ENCODE measurements at regions not wholly inside any gene's neighbourhood (a gene's known extent, or its start where the extent isn't known, plus 50 kb on each side); places are given as distances from the start of the nearest gene placed in this dataset.

DNA sequence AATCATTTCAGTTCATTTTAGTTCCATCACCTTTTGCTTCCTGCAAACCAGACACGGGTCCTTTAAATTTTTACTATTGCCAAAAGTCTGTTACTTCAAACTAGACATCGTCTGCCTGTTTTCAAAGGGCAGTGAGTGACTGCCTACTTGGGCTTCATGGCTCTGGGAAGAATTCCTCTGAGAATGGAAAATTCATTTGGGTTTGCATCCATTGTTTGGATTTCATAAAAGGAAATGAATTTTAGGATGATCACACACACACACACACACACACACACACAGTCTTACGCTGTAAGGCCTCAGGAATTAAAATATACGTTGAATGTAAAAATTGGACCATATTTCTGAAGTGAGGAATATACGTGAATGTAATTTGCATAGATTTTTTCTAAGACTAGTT is 1584.3 kb upstream of the ACVR2A start:
- no peak for DNase-seq
- Histone ChIP-seq H3K36me3 (replicated peaks; ENCODE audit: control insufficient read depth, insufficient read depth, low read length) (no peaks in the 10 kb centered on the region), H3K27me3 (ENCODE audit: control insufficient read depth, insufficient read depth, low read length) (no peaks in the 10 kb centered on the region), H3K4me3 (ENCODE audit: insufficient read depth, low read depth, low read length) (no peak overlapping the region)

DNA sequence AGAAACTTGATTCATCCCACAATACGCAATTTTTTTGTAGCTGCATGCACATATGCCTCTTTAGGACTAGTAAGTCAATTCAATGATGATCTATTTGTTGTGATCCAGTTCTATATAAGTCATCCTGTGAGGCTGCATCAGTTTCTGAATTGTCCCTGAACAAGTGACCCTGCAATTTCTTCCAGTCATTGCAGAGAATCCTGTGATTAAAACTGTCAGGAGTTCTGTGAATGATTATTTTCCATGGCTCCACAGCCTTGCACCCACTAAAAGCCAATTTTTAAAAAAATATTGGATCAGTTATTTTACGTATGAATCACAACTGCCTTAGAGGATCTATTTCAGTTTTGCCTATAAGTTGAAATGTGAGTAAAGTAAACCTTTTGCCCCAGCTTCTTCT is 1585.0 kb upstream of the ACVR2A start:
- H3K4me3 ChIP-seq (ENCODE audit: insufficient read depth, low read depth, low read length), result no peak overlapping the region
- no peaks in the 10 kb centered on the region for H3K36me3 ChIP-seq (replicated peaks; ENCODE audit: control insufficient read depth, insufficient read depth, low read length)
- H3K27me3 ChIP-seq (ENCODE audit: control insufficient read depth, insufficient read depth, low read length), result no peaks in the 10 kb centered on the region
- DNase-seq, result no peak

DNA sequence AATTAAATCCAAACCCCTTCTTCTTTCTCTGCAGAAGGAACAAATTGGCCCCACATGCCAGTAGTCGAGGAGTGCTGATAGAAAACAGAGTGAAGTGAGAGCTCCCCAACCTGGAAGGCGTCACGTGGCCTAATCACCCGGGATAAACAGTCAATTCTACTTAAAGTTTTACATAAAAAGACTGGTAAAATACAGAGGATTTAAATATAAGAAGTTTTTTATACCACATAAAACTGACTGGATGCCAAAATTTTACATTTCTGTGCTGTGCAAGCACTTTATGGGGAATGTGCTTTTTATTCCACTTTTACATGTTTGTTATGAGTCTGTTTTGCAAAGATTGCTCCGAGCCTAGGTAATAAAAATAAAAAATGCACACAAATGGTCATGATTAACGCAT is 1586.8 kb upstream of the ACVR2A start:
- Histone ChIP-seq H3K4me3 (ENCODE audit: insufficient read depth, low read depth, low read length) (no peak overlapping the region), H3K36me3 (replicated peaks; ENCODE audit: control insufficient read depth, insufficient read depth, low read length) (no peaks in the 10 kb centered on the region), H3K27me3 (ENCODE audit: control insufficient read depth, insufficient read depth, low read length) (no peaks in the 10 kb centered on the region)
- no peak for DNase-seq

DNA sequence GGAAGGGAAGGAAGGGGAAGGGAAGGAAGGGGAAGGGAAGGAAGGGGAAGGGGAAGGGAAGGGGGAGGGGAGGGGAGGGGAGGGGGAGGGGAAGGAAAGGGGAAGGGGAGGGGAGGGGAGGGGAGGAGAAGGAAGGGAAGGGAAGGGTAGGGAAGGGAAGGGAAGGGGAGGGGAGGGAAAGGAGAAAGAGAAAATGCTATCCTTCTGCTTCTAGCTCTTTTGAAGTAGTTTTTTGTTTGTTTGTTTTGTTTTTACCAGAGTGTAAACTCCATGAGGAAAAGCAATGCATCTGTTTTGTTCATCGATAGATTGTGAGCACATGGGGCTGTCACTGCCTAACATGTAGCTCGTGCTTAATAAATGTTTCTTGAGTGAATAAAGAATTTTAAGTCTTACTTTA is 1592.7 kb upstream of the ACVR2A start:
- Histone ChIP-seq H3K4me3 (ENCODE audit: insufficient read depth, low read depth, low read length) (no peak overlapping the region), H3K27me3 (ENCODE audit: control insufficient read depth, insufficient read depth, low read length) (no peaks in the 10 kb centered on the region), H3K36me3 (replicated peaks; ENCODE audit: control insufficient read depth, insufficient read depth, low read length) (no peaks in the 10 kb centered on the region)
- DNase-seq, result no peak

DNA sequence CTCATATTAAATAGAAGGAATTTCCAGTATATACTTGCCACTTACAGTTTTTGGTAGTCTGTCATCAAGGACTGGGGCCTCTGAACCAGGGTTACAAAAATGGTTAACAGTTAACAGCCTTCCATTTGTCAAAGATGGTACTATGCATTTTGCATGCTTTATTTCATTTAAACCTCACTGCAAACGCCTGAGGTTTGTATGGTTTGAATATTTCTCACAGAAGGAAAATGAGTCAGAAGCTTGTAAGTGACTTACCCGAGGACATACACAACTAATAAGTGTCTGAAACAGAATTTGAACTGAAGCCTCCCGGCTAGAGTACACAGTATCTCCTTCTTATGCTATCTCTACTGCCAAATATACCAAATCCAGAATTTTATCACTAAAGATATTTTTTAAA is 1593.5 kb upstream of the ACVR2A start:
- H3K4me3 ChIP-seq (ENCODE audit: insufficient read depth, low read depth, low read length), result no peak overlapping the region
- no peaks in the 10 kb centered on the region for H3K27me3 ChIP-seq (ENCODE audit: control insufficient read depth, insufficient read depth, low read length)
- no peaks in the 10 kb centered on the region for H3K36me3 ChIP-seq (replicated peaks; ENCODE audit: control insufficient read depth, insufficient read depth, low read length)
- no peak for DNase-seq

DNA sequence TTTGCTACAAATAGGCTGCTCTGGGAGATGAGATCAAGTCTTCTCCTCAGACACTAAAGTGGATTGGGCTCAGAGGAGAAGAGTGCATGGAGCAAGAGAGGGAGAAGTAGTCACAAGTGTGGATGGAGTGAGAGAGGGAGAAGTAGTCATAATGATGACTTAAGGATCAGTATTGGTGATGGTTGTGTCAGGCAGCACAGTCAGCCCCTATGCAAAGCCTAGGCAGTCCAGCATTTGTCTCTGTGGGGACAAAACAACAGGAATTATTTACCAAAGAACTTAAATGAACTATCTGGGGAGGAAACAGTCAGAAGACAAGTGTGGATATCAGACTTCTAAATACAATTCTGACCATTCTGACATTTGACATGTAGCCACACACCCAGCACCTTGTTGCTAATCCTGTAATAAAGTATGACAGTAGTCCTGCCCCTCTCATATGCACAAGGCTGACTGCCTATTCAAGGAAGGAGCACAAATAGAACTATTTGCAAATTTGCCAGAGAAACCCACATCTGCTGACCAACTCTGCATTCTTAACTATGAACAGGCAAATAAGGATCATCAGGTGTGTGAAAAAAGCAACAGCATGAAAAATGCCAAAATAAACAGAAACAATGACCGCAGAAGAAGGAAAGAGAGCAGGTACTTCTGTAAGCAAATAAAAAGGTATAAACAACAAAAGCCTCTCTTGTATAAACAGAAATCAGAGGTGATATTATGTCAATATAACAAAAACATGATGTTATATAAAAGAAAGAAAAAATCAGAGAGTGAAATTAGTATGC is 1597.9 kb upstream of the ACVR2A start:
- DNase-seq, result no peak
- Histone ChIP-seq H3K4me3 (ENCODE audit: insufficient read depth, low read depth, low read length) (no peak overlapping the region), H3K27me3 (ENCODE audit: control insufficient read depth, insufficient read depth, low read length) (no peaks in the 10 kb centered on the region), H3K36me3 (replicated peaks; ENCODE audit: control insufficient read depth, insufficient read depth, low read length) (no peaks in the 10 kb centered on the region)

DNA sequence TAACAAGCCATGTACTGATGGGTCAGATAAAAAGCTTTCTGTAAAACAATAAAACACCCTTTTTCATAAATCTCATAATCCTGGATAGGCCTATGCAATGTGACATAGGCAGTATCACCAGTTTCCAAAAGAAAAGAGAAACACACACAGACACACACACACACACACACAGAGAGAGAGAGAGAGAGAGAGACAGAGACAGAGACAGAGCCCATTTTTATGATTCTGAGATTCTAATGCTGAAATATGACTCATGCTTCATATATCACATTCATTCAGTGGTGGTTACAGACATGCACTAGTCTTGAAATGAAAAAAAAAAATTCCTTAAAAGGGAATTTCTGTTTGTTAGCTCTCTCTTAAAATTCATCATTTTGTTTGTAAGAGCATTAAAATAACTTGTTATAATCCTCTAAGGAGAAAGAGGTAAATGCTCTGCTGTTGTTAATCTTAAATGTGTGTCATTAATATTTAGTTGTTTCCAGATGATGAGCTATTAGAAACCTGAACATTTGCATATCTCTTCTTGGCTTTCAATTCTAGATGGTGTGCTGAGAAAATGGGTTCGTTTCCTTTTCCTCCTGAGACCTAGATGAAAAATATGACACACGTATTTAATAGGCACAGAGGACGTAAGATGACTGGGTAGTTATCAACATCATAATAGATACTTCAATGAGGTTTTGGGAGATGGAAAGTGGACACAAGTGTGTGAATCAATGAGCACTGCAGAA is 1598.7 kb upstream of the ACVR2A start:
- no peaks in the 10 kb centered on the region for H3K36me3 ChIP-seq (replicated peaks; ENCODE audit: control insufficient read depth, insufficient read depth, low read length)
- H3K4me3 ChIP-seq (ENCODE audit: insufficient read depth, low read depth, low read length), result no peak overlapping the region
- DNase-seq, result no peak
- H3K27me3 ChIP-seq (ENCODE audit: control insufficient read depth, insufficient read depth, low read length), result no peaks in the 10 kb centered on the region

DNA sequence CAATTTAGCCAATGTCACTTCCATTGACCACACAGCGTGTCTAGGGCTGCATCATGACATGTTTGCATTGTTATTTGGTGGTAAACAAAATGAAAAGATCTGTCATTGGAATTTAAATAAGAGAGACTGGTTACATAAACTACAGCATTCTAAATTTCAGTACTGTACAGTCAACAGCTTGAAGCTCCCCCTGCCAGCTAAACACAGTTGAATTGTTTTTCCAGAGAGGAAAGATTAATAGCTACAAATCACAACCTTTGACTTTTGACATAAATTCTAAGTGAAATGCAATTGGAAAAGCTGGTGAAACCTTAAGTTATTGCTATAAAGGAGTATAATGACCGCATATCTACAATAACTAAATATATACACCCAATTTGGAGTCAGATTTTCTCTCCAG is 1600.0 kb upstream of the ACVR2A start:
- Histone ChIP-seq H3K27me3 (ENCODE audit: control insufficient read depth, insufficient read depth, low read length) (no peaks in the 10 kb centered on the region), H3K36me3 (replicated peaks; ENCODE audit: control insufficient read depth, insufficient read depth, low read length) (no peaks in the 10 kb centered on the region), H3K4me3 (ENCODE audit: insufficient read depth, low read depth, low read length) (no peak overlapping the region)
- DNase-seq, result no peak

DNA sequence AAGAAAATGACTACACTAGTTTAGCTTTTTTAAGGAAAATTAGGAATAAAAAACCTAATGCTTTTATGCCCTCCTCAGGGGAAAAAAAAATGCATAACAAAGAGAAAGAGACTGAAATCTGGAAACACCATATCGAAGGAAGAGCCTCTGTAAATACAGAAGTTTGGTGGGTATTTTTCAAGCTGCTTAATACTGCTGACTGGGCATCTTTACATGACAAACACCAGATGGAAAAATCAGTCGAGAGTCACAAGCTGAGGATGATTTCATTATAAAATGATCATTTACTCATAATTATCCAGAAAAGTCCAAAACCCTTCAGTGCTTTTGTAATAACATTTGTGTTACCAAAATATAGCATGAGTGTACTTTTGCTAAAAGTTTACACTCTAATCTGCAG is 1600.7 kb upstream of the ACVR2A start:
- no peak for DNase-seq
- Histone ChIP-seq H3K27me3 (ENCODE audit: control insufficient read depth, insufficient read depth, low read length) (no peaks in the 10 kb centered on the region), H3K36me3 (replicated peaks; ENCODE audit: control insufficient read depth, insufficient read depth, low read length) (no peaks in the 10 kb centered on the region), H3K4me3 (ENCODE audit: insufficient read depth, low read depth, low read length) (no peak overlapping the region)

DNA sequence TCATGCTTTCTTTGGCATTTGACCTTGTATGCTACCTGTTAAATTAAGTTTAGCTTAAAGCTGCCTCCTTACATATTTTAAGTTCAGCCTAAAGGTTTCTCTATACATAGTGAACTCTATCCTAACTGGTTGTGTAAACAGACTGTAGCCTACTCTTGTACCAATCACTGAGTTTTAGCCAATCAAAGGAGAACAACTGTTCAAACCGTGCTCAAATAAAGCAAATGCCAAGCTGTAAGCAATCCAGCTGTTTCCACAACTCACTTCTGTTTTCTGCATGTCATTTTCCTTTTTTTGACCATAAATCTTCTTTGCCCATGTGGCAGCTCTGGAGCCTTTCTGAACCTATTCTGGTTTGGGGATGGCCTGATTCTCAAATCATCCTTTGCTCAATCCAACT is 1603.8 kb upstream of the ACVR2A start:
- DNase-seq, result no peak
- Histone ChIP-seq H3K36me3 (replicated peaks; ENCODE audit: control insufficient read depth, insufficient read depth, low read length) (no peaks in the 10 kb centered on the region), H3K4me3 (ENCODE audit: insufficient read depth, low read depth, low read length) (no peak overlapping the region), H3K27me3 (ENCODE audit: control insufficient read depth, insufficient read depth, low read length) (no peaks in the 10 kb centered on the region)

DNA sequence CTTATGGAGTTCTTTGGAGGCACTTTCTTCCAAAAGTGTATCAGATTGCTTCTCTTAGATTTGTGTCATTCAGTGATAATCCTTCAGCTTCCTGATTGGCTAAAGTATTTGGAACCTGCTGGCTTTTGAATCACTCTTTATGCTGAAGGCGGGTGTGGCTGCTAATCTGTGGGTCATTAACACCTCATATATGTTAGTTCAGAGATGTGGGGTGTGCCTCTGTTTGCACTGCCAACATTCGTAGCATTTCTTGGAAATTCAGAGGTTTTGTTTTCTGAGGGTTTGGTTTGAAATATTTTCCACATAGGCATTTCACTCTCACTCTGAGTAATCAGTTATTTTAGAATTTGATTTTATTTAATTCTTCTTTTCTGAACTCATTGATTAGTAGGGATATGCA is 1604.4 kb upstream of the ACVR2A start:
- no peak for DNase-seq
- no peak overlapping the region for H3K4me3 ChIP-seq (ENCODE audit: insufficient read depth, low read depth, low read length)
- H3K27me3 ChIP-seq (ENCODE audit: control insufficient read depth, insufficient read depth, low read length), result no peaks in the 10 kb centered on the region
- no peaks in the 10 kb centered on the region for H3K36me3 ChIP-seq (replicated peaks; ENCODE audit: control insufficient read depth, insufficient read depth, low read length)

DNA sequence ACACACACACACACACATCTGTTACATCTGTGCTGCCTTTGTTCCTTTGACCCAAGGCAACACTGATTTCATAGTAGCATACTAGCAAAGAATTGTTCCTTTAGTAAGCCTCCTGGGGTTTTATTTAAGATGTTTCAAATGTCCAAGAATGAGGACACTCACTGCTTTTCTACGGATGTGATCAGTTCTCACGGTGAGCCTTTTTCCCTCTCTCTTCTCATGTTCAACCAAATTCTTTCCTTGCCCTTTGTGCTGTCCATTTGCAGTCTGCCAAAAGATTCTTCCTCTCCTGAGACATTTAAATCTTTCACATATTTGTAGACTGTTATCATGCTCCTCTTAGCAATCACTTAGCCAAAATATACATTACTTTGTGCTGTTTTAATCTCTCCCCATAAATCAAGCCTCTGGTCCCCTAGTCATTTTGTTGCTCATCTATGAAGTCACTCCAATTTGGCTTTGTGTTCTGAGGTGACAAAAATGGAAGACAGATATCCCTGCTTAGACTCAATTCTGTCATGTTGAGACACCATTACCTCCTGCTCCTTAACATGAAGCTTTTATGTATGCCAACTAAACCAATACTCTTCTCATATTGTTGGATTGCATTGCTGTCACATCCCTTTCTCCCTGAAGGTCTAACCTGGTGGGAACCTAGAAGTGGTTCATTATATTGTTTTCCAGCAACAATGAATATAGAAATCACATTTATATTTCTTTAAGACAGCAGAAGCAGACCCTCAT is 1605.3 kb upstream of the ACVR2A start:
- DNase-seq, result no peak
- H3K36me3 ChIP-seq (replicated peaks; ENCODE audit: control insufficient read depth, insufficient read depth, low read length), result no peaks in the 10 kb centered on the region
- no peak overlapping the region for H3K4me3 ChIP-seq (ENCODE audit: insufficient read depth, low read depth, low read length)
- no peaks in the 10 kb centered on the region for H3K27me3 ChIP-seq (ENCODE audit: control insufficient read depth, insufficient read depth, low read length)

DNA sequence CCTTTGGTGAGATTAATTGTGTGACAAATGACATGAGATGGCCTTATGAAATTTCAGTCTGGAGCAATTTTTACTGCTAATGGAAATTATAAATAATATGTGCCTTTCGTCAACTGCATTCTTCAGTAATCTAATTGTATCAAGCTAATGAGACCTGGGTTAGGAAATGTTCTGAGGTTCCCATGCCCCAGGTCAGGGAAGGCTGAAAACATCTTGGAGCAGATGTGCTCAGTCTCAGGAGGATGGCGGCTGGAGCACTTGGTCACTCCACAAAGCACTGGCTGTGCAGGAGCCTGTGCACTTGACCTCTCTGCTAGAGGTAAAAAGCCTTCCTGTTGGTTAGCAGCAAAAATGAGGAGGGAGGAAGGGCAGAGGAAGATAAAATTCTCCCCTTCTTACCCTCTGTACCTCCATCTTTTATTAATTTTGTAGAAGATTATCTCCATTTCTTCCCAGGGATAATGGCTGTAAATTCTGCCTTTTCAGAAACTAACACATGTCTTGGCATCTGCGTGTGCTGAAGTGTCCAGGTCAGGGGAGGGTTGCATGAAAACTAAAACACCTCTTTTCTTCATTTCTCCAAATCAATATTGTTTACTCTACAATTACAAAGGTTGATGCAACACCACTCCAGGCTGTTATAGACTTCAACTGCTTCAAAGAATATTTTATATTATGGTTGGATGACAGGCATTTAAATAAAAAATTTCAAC is 1606.4 kb upstream of the ACVR2A start:
- Histone ChIP-seq H3K27me3 (ENCODE audit: control insufficient read depth, insufficient read depth, low read length) (no peaks in the 10 kb centered on the region), H3K36me3 (replicated peaks; ENCODE audit: control insufficient read depth, insufficient read depth, low read length) (no peaks in the 10 kb centered on the region), H3K4me3 (ENCODE audit: insufficient read depth, low read depth, low read length) (no peak overlapping the region)
- DNase-seq, result no peak

DNA sequence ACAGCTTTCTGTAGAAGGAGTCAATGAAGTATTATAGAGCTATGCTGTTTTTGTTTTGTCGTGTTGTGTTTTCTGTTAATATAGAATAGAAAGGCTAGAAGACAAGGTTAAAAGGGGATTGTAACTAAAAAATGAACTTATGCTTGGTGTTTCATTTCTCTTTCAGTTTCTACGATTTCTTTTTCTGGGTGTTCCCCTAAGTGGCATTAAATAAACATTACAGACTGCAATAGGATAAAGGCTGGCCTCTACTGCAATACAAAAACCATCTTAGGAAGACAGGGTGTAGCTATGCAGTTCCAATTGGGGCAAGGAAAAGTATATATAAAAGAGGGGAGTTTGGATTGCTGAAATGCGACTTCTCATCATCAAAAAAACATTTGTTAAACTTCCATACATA is 1609.7 kb upstream of the ACVR2A start:
- no peaks in the 10 kb centered on the region for H3K27me3 ChIP-seq (ENCODE audit: control insufficient read depth, insufficient read depth, low read length)
- no peak for DNase-seq

More for the DNA sequence above, 1609.7 kb upstream of the ACVR2A start:
- Histone ChIP-seq H3K4me3 (ENCODE audit: insufficient read depth, low read depth, low read length) (no peak overlapping the region), H3K36me3 (replicated peaks; ENCODE audit: control insufficient read depth, insufficient read depth, low read length) (no peaks in the 10 kb centered on the region)

Data from H7 (cell line).